AML-193 (cell line): ENCODE measurements at regions not wholly inside any gene's neighbourhood (a gene's known extent, or its start where the extent isn't known, plus 50 kb on each side); places are given as distances from the start of the nearest gene placed in this dataset.

Experiments used
- DNase-seq, 2 experiments: peaks; one replicate each; lab custom pipeline; 2025; lab: John Stamatoyannopoulos, UW

DNA sequence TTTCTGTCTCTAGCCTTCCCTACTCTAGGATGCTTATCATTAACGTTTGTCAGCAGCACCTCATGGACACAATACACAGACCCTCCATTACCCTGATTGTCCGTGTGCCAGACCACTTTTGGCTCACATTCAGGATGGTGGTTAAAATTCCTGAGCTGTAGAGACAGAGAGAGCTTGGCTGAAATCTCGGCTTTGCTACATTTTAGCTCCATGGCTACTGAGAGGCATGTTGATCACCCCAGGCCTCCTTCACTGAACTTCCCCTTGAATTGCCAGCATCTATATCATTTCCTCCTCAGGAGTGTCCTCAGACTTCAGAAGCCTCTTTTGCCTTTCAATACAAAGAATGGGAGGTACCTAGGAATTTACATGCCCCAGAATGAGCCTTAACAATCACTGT is 104.7 kb upstream of the ISL1 start:
- no peak for DNase-seq

DNA sequence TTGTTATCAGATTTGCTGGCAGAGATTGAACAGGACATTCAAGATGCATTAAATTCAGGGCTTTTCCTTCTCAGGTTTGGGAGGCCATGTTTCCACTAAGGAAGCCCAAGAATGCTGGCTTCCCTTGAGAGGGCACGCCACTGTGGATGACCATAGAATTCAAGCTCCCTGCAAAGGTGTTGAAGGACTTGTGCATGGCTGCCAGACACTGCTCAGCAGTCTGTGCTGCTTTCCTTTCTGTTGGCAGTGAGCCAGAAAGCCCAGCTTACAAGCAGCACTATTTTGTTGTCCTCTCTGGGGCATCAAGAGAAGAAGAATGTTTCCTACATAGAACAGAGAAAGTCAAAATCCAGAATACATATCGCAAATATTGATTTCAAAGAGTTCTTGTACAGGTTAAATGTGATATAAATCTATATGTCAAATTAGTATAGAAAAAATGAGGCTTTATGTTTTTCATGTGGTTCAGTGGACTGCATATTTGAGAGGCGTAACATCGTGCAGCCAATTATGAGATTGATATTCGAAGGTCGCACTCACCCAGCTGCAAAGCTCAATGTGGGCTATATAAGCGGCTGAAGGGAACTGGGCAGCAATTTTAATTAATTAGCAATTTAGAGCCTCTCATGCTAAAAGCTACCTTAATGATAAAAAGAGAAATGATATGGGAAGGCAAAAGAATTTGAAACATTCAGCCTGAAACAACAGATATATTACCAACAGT is 103.1 kb upstream of the ISL1 start:
- DNase-seq = no peak

GRCh38 chr5:51286046-51286445 is 97.2 kb upstream of the ISL1 start:
- DNase-seq = no peak

DNA sequence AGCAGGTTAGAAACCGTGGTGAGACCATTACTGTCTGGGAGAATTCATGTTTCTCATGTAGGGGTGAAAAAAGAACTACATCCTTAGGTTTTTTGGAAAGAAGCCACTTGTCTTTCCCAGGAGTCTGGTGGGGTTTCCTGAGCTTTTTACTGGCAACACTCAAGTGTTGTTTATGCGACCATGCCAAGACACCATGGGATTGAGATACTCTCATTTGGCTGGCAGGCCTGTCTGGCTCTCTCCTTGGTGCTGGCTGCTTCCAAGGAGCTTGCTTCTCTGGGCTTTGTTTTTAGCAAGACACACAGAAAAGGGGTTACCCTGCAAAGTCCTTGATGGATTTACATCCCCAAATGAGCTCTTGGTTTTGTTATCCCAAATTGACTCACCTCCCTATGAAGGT is 80.9 kb upstream of the ISL1 start:
- DNase-seq = no peak

GRCh38 chr5:51326844-51327243 is 56.4 kb upstream of the ISL1 start:
- DNase-seq = no peak
